ENCODE measurements at regions not wholly inside any gene's neighbourhood (a gene's known extent, or its start where the extent isn't known, plus 50 kb on each side); places are given as distances from the start of the nearest gene placed in this dataset.

GRCh38 chr4:130021706-130022105, 925.8 kb downstream of the C4orf33 start:
- Histone ChIP-seq H3K9ac (ENCODE audit: low read length) (no peak overlapping the region), H3K79me2 (ENCODE audit: low read length) (no peaks in the 10 kb centered on the region), H4K20me1 (ENCODE audit: insufficient read depth, low read length) (no peaks in the 10 kb centered on the region), H2AFZ (ENCODE audit: low read depth, low read length) (no peak overlapping the region), H3K9me3 (ENCODE audit: insufficient read depth, low read length) (no peaks in the 10 kb centered on the region), H3K4me3 (ENCODE audit: low read length) (no peak overlapping the region), H3K27me3 (ENCODE audit: low read depth, low read length) (no peaks in the 10 kb centered on the region), H3K4me1 (ENCODE audit: low read length) (peaks cover 7% of the 10 kb centered on the region), H3K27ac (ENCODE audit: low read length) (no peak overlapping the region), H3K36me3 (replicated peaks; ENCODE audit: low read depth, low read length) (no peaks in the 10 kb centered on the region), H3K4me2 (ENCODE audit: low read length) (no peak overlapping the region)
- no peak for TF ChIP-seq CTCF (IDR thresholded peaks at IDR 0.05; ENCODE audit: low read depth, low read length)
- no peak for TF ChIP-seq EZH2phosphoT487 (IDR thresholded peaks at IDR 0.05; ENCODE audit: low read depth)

GRCh38 chr4:130023088-130023487, 927.1 kb downstream of the C4orf33 start:
- Histone ChIP-seq H4K20me1 (ENCODE audit: insufficient read depth, low read length) (no peaks in the 10 kb centered on the region), H3K27me3 (ENCODE audit: low read depth, low read length) (no peaks in the 10 kb centered on the region), H3K9me3 (ENCODE audit: insufficient read depth, low read length) (no peaks in the 10 kb centered on the region), H3K79me2 (ENCODE audit: low read length) (no peaks in the 10 kb centered on the region), H3K27ac (ENCODE audit: low read length) (no peak overlapping the region), H3K36me3 (replicated peaks; ENCODE audit: low read depth, low read length) (no peaks in the 10 kb centered on the region), H3K9ac (ENCODE audit: low read length) (no peak overlapping the region), H3K4me3 (ENCODE audit: low read length) (no peak overlapping the region), H3K4me2 (ENCODE audit: low read length) (no peak overlapping the region), H3K4me1 (ENCODE audit: low read length) (peaks cover 13% of the 10 kb centered on the region), H2AFZ (ENCODE audit: low read depth, low read length) (no peak overlapping the region)
- no peak for TF ChIP-seq CTCF (IDR thresholded peaks at IDR 0.05; ENCODE audit: low read depth, low read length)

- no peaks in the 10 kb centered on the region for H3K9me3 ChIP-seq (ENCODE audit: insufficient read depth, low read length)
- no peaks in the 10 kb centered on the region for H3K36me3 ChIP-seq (replicated peaks; ENCODE audit: low read depth, low read length)
- no peak overlapping the region for H2AFZ ChIP-seq (ENCODE audit: low read depth, low read length)
- no peak overlapping the region for H3K4me2 ChIP-seq (ENCODE audit: low read length)
- no peak overlapping the region for H3K27ac ChIP-seq (ENCODE audit: low read length)
- H3K4me1 ChIP-seq (ENCODE audit: low read length) = peaks cover 32% of the 10 kb centered on the region
- H3K79me2 ChIP-seq (ENCODE audit: low read length) = no peaks in the 10 kb centered on the region
- H3K27me3 ChIP-seq (ENCODE audit: low read depth, low read length) = no peaks in the 10 kb centered on the region
- no peaks in the 10 kb centered on the region for H4K20me1 ChIP-seq (ENCODE audit: insufficient read depth, low read length)
- no peak overlapping the region for H3K9ac ChIP-seq (ENCODE audit: low read length)
- TF ChIP-seq EZH2phosphoT487 (IDR thresholded peaks at IDR 0.05; ENCODE audit: low read depth) (no peak), CTCF (IDR thresholded peaks at IDR 0.05; ENCODE audit: low read depth, low read length) (no peak)
- H3K4me3 ChIP-seq (ENCODE audit: low read length) = no peak overlapping the region
Measured at GRCh38 chr4:130025701-130026100, 929.7 kb downstream of the C4orf33 start.

- Histone ChIP-seq H3K27ac (ENCODE audit: low read length) (no peak overlapping the region), H3K4me3 (ENCODE audit: low read length) (no peak overlapping the region), H3K36me3 (replicated peaks; ENCODE audit: low read depth, low read length) (no peaks in the 10 kb centered on the region), H4K20me1 (ENCODE audit: insufficient read depth, low read length) (no peaks in the 10 kb centered on the region), H3K79me2 (ENCODE audit: low read length) (no peaks in the 10 kb centered on the region), H3K9ac (ENCODE audit: low read length) (no peak overlapping the region), H3K4me2 (ENCODE audit: low read length) (peak overlapping the region; percentile 30; the same call in 1 of the 2 replicates), H2AFZ (ENCODE audit: low read depth, low read length) (peak overlapping the region; percentile 70; the same call in 1 of the 2 replicates), H3K9me3 (ENCODE audit: insufficient read depth, low read length) (no peaks in the 10 kb centered on the region), H3K27me3 (ENCODE audit: low read depth, low read length) (no peaks in the 10 kb centered on the region), H3K4me1 (ENCODE audit: low read length) (peaks cover 35% of the 10 kb centered on the region)
- TF ChIP-seq CTCF (IDR thresholded peaks at IDR 0.05; ENCODE audit: low read depth, low read length) = no peak
- TF ChIP-seq EZH2phosphoT487 (IDR thresholded peaks at IDR 0.05; ENCODE audit: low read depth) = no peak
Measured at GRCh38 chr4:130026185-130026584, 930.2 kb downstream of the C4orf33 start.

All from OCI-LY3 (cell line).